ENCODE measurements at regions not wholly inside any gene's neighbourhood (a gene's known extent, or its start where the extent isn't known, plus 50 kb on each side); places are given as distances from the start of the nearest gene placed in this dataset.

GRCh38 chr22:49107561-49107960 is 720.1 kb downstream of the BRD1 start:
- TF ChIP-seq SMC3 (IDR thresholded peaks at IDR 0.05; ENCODE audit: low read depth, low read length) (no peak), RFX5 (IDR thresholded peaks at IDR 0.05; ENCODE audit: low read depth, low read length) (no peak), CTCF (conservative IDR thresholded peaks at IDR 0.05; ENCODE audit: low read depth, low read length) (no peak), NFE2L2 (IDR thresholded peaks at IDR 0.05; ENCODE audit: low read depth, low read length) (no peak), USF2 (IDR thresholded peaks at IDR 0.05; ENCODE audit: low read depth, low read length) (no peak), POLR2A (IDR thresholded peaks at IDR 0.05; ENCODE audit: low read depth, low read length) (no peak), MAZ (IDR thresholded peaks at IDR 0.05; ENCODE audit: borderline replicate concordance, low read depth, low read length) (no peak)

Data from IMR-90 (cell line).